ENCODE measurements at regions not wholly inside any gene's neighbourhood (a gene's known extent, or its start where the extent isn't known, plus 50 kb on each side); places are given as distances from the start of the nearest gene placed in this dataset.

DNA sequence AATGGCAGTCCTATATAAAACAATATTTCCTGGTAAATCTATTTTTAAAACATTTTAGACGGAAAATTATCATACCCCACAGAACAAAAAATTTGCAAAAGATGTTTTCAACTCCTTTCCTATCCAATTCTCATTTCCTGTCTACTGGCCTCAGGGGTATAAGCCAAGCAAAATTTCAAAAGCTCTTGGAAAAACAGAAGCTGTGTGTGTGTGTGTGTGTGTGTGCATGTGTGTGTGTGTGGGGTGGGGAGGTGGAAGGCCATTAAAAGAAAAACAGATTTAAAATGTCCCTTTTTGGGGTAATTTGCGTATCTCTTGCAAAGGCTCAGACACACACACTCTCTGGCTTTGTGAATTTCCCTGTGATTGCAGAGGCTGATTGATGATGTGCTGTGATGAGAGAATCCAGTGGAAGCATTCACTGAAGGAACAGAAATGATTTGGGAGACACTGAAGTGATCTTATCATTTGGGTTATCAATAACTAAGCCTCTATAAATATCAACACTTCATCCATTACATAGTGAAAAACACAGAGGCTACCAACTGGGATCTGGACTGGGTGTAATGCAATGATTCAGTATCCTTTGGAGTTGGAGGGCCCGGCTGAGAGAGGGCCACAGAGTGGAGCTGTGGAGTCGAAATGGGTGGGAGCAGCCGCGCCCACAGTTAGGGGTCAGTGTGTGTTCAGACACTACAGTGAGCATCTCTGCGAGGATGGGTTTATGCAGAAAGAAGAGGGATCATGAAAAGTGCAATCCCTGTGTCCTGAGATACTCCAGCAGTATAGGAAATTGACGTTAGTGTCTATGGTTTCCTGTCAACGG lies 106.8 kb upstream of the PREP start:
- 47 to 57% methylated on average over 9 of the region's 9 CpGs for WGBS, 2 donors
- H3K27ac ChIP-seq (ENCODE audit: low read depth in 1 of 2, low read length in 1 of 2), result no peak overlapping the region
- TF ChIP-seq, protein P1, sequence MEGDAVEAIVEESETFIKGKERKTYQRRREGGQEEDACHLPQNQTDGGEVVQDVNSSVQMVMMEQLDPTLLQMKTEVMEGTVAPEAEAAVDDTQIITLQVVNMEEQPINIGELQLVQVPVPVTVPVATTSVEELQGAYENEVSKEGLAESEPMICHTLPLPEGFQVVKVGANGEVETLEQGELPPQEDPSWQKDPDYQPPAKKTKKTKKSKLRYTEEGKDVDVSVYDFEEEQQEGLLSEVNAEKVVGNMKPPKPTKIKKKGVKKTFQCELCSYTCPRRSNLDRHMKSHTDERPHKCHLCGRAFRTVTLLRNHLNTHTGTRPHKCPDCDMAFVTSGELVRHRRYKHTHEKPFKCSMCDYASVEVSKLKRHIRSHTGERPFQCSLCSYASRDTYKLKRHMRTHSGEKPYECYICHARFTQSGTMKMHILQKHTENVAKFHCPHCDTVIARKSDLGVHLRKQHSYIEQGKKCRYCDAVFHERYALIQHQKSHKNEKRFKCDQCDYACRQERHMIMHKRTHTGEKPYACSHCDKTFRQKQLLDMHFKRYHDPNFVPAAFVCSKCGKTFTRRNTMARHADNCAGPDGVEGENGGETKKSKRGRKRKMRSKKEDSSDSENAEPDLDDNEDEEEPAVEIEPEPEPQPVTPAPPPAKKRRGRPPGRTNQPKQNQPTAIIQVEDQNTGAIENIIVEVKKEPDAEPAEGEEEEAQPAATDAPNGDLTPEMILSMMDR (IDR thresholded peaks at IDR 0.05; ENCODE audit: control extremely low read depth, extremely low read depth), result no peak
- H3K4me1 ChIP-seq (ENCODE audit: control insufficient read depth in 5 of 5, insufficient read depth in 5 of 5, low read length in 5 of 5), result peaks cover 0 to 12% (median 4%) of the 10 kb centered on the region in 5 donors
- no peak overlapping the region for H3K9ac ChIP-seq (ENCODE audit: insufficient read depth in 1 of 2, low read length in 2 of 2)
- H3K9me3 ChIP-seq (ENCODE audit: control insufficient read depth in 4 of 4, insufficient read depth in 3 of 4, low read length in 3 of 4), result no peaks in the 10 kb centered on the region
- peaks cover 0 to 7% (median 2%) of the 10 kb centered on the region in 3 donors for H3K27me3 ChIP-seq (ENCODE audit: control insufficient read depth in 3 of 3, insufficient read depth in 3 of 3, low read length in 2 of 3)
- H3K4me3 ChIP-seq, result no peak overlapping the region
- peak; percentile 50 to 82 (median 59) for DNase-seq
- no peaks in the 10 kb centered on the region for H3K36me3 ChIP-seq (ENCODE audit: control insufficient read depth in 4 of 4, insufficient read depth in 4 of 4, low read length in 4 of 4)
- no peak for ATAC-seq (ENCODE audit: insufficient read depth, low FRiP score)

DNA sequence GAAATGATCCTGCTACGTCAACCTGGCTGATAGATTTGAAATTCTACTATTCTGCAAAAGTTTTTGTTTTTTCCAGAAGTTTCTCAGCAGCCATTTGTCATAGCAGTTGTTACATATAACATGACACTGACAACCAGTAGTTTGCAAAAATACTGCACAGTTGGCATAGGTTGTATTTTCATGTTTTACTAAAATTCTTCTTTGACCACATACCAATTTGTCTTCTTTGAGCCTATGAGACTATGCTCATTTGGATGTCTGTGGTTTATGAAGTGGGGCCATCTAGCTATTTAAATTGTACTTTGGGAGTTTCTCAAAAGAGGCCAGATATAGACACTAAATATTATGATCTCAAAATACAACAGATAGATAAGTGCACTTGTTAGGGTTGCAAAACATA lies 104.9 kb upstream of the PREP start:
- no peaks in the 10 kb centered on the region for H3K9me3 ChIP-seq (ENCODE audit: control insufficient read depth in 4 of 4, insufficient read depth in 3 of 4, low read length in 3 of 4)
- peaks cover 0 to 12% (median 4%) of the 10 kb centered on the region in 5 donors for H3K4me1 ChIP-seq (ENCODE audit: control insufficient read depth in 5 of 5, insufficient read depth in 5 of 5, low read length in 5 of 5)
- DNase-seq, result no peak
- no peak overlapping the region for H3K27ac ChIP-seq (ENCODE audit: low read depth in 1 of 2, low read length in 1 of 2)
- TF ChIP-seq, protein P1 (IDR thresholded peaks at IDR 0.05; ENCODE audit: control extremely low read depth, extremely low read depth), result no peak
- H3K9ac ChIP-seq (ENCODE audit: insufficient read depth in 1 of 2, low read length in 2 of 2), result no peak overlapping the region
- no peak for ATAC-seq (ENCODE audit: insufficient read depth, low FRiP score)
- H3K27me3 ChIP-seq (ENCODE audit: control insufficient read depth in 3 of 3, insufficient read depth in 3 of 3, low read length in 2 of 3), result peaks cover 0 to 7% (median 2%) of the 10 kb centered on the region in 3 donors
- no peak overlapping the region for H3K4me3 ChIP-seq
- no peaks in the 10 kb centered on the region for H3K36me3 ChIP-seq (ENCODE audit: control insufficient read depth in 4 of 4, insufficient read depth in 4 of 4, low read length in 4 of 4)
- WGBS, 2 donors, result 91 to 100% methylated on average over 1 of the region's 1 CpG

DNA sequence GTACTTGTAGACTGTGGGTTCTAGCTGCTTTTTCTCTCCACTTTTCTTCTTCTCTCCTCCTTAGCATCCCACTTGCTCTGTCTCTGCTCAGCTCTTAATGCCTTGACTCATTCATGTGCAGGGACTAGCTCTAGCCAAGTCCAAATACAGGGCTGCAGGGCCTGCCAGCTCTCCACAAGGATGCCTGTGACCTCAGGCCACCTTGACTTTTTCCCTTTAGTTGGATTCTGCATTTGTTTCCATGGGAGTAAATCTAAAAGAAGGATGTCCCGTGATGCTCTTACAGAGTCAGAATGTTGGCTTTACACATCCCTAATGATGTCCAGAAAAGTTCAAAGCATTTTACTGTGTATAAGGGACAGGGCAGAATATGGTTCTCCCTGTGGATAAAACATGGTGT lies 101.8 kb upstream of the PREP start:
- Histone ChIP-seq H3K4me1 (ENCODE audit: control insufficient read depth in 5 of 5, insufficient read depth in 5 of 5, low read length in 5 of 5) (peaks cover 0 to 7% (median 2%) of the 10 kb centered on the region in 5 donors), H3K27ac (ENCODE audit: low read depth in 1 of 2, low read length in 1 of 2) (no peak overlapping the region), H3K36me3 (ENCODE audit: control insufficient read depth in 4 of 4, insufficient read depth in 4 of 4, low read length in 4 of 4) (no peaks in the 10 kb centered on the region), H3K4me3 (no peak overlapping the region), H3K27me3 (ENCODE audit: control insufficient read depth in 3 of 3, insufficient read depth in 3 of 3, low read length in 2 of 3) (no peaks in the 10 kb centered on the region), H3K9me3 (ENCODE audit: control insufficient read depth in 4 of 4, insufficient read depth in 3 of 4, low read length in 3 of 4) (no peaks in the 10 kb centered on the region), H3K9ac (ENCODE audit: insufficient read depth in 1 of 2, low read length in 2 of 2) (no peak overlapping the region)
- 88 to 89% methylated on average over 1 of the region's 1 CpG for WGBS, 2 donors
- DNase-seq (peak in 1 of 3 donors; percentile 38), ATAC-seq (ENCODE audit: insufficient read depth, low FRiP score) (no peak)
- TF ChIP-seq, protein P1 (IDR thresholded peaks at IDR 0.05; ENCODE audit: control extremely low read depth, extremely low read depth), result no peak
